Tibial nerve (tissue), 4 donors: ENCODE measurements at regions not wholly inside any gene's neighbourhood (a gene's known extent, or its start where the extent isn't known, plus 50 kb on each side); places are given as distances from the start of the nearest gene placed in this dataset.

Source experiments
- EP300 ChIP-seq, 2 donors: sonication (generic); formaldehyde crosslinking; IDR thresholded peaks; one replicate each; pipeline ENCODE4 v1.6.1; 2017; ENCODE audit warnings: antibody characterized with exemption in 2 of 2, mild to moderate bottlenecking in 1 of 2
- POLR2A ChIP-seq, 2 donors: fragments of 450-650 bp; IDR thresholded peaks; one replicate each; pipeline ENCODE4 v1.6.1; 2017; ENCODE audit warnings: antibody characterized with exemption in 2 of 2, mild to moderate bottlenecking in 2 of 2, moderate library complexity in 2 of 2
- TF ChIP-seq, protein P1 (sequence below), 5 experiments: fragments of 200-600 bp in 3 of 5; fragments of 450-650 bp in 2 of 5; sonication (generic) in 3 of 5; IDR thresholded peaks; one replicate each; pipeline ENCODE4 v1.5.1; 2016 to 2019; ENCODE audit warnings: antibody characterized with exemption in 5 of 5, mild to moderate bottlenecking in 3 of 5, moderate library complexity in 2 of 5

- TF ChIP-seq, protein P1, sequence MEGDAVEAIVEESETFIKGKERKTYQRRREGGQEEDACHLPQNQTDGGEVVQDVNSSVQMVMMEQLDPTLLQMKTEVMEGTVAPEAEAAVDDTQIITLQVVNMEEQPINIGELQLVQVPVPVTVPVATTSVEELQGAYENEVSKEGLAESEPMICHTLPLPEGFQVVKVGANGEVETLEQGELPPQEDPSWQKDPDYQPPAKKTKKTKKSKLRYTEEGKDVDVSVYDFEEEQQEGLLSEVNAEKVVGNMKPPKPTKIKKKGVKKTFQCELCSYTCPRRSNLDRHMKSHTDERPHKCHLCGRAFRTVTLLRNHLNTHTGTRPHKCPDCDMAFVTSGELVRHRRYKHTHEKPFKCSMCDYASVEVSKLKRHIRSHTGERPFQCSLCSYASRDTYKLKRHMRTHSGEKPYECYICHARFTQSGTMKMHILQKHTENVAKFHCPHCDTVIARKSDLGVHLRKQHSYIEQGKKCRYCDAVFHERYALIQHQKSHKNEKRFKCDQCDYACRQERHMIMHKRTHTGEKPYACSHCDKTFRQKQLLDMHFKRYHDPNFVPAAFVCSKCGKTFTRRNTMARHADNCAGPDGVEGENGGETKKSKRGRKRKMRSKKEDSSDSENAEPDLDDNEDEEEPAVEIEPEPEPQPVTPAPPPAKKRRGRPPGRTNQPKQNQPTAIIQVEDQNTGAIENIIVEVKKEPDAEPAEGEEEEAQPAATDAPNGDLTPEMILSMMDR (IDR thresholded peaks at IDR 0.05) = no peak
- TF ChIP-seq EP300 (IDR thresholded peaks at IDR 0.05) = no peak
- no peak for TF ChIP-seq POLR2A (IDR thresholded peaks at IDR 0.05)
Observed at GRCh38 chr7:9200626-9201025, 767.2 kb downstream of the NXPH1 start.
